Spleen (tissue), 7 donors: ENCODE measurements at regions not wholly inside any gene's neighbourhood (a gene's known extent, or its start where the extent isn't known, plus 50 kb on each side); places are given as distances from the start of the nearest gene placed in this dataset.

Source experiments
- POLR2A ChIP-seq, 3 donors: fragments of 450-650 bp; IDR thresholded peaks; one replicate each; pipeline ENCODE4 v1.5.1; 2017; ENCODE audit warnings: antibody characterized with exemption in 3 of 3, mild to moderate bottlenecking in 1 of 3
- POLR2AphosphoS5 ChIP-seq, 3 donors: sonication (generic); formaldehyde crosslinking; IDR thresholded peaks; one replicate each; pipeline ENCODE4 v1.5.1; 2017; ENCODE audit warnings: antibody characterized with exemption in 3 of 3
- TF ChIP-seq, protein P1 (sequence below), 11 experiments: fragments of 200-600 bp in 7 of 11; fragments of 450-650 bp in 4 of 11; sonication (generic) in 4 of 11; IDR thresholded peaks in 8 of 11; conservative IDR thresholded peaks in 3 of 11; 1 replicate in 7 of 11; 2 replicates in 4 of 11; pipeline versions ENCODE4 v1.4.0 to v1.8.0; 2016 to 2021; ENCODE audit warnings: antibody characterized with exemption in 11 of 11, inconsistent platforms in 4 of 11, mild to moderate bottlenecking in 1 of 11
- donor health status: DM: no; HTN: no; CAD: no; lungs with moderate emphysema.
- donor health status: DM: no; HTN: no; CAD: no.
- donor health status: DM: no; HTN: no; CAD: no.

- TF ChIP-seq, protein P1, sequence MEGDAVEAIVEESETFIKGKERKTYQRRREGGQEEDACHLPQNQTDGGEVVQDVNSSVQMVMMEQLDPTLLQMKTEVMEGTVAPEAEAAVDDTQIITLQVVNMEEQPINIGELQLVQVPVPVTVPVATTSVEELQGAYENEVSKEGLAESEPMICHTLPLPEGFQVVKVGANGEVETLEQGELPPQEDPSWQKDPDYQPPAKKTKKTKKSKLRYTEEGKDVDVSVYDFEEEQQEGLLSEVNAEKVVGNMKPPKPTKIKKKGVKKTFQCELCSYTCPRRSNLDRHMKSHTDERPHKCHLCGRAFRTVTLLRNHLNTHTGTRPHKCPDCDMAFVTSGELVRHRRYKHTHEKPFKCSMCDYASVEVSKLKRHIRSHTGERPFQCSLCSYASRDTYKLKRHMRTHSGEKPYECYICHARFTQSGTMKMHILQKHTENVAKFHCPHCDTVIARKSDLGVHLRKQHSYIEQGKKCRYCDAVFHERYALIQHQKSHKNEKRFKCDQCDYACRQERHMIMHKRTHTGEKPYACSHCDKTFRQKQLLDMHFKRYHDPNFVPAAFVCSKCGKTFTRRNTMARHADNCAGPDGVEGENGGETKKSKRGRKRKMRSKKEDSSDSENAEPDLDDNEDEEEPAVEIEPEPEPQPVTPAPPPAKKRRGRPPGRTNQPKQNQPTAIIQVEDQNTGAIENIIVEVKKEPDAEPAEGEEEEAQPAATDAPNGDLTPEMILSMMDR (IDR thresholded peaks at IDR 0.05 in 8 of 11, conservative IDR thresholded peaks at IDR 0.05 in 3 of 11), result no peak
- TF ChIP-seq POLR2A (IDR thresholded peaks at IDR 0.05), result no peak
- no peak for TF ChIP-seq POLR2AphosphoS5 (IDR thresholded peaks at IDR 0.05)
Measured at GRCh38 chr9:75616841-75617566, 273.5 kb upstream of the PCSK5 start.
